GM12878 (cell line): ENCODE measurements at regions not wholly inside any gene's neighbourhood (a gene's known extent, or its start where the extent isn't known, plus 50 kb on each side); places are given as distances from the start of the nearest gene placed in this dataset.

ENCODE experiments used
- BCL11A ChIP-seq: IDR thresholded peaks from 2 replicates; pipeline ENCODE4 v1.6.1; 2011; ENCODE audit warnings: low read depth, low read length
- KLF5 ChIP-seq: fragments of 450-650 bp; IDR thresholded peaks from 2 replicates; pipeline ENCODE4 v1.6.1; 2014; ENCODE audit warnings: mild to moderate bottlenecking; ENCODE audit not compliant: partially characterized antibody
- MYC ChIP-seq: IDR thresholded peaks from 2 replicates; pipeline ENCODE4 v1.6.1; 2011; ENCODE audit warnings: mild to moderate bottlenecking, low read length, moderate library complexity, inconsistent platforms; ENCODE audit not compliant: insufficient read depth, insufficient replicate concordance, insufficient read length, severe bottlenecking
- NRF1 ChIP-seq: conservative IDR thresholded peaks from 2 replicates; pipeline ENCODE4 v1.6.1; 2011; ENCODE audit warnings: mild to moderate bottlenecking, low read depth, low read length, improper control_type of control experiment
- PAX8 ChIP-seq: fragments of 450-650 bp; IDR thresholded peaks from 2 replicates; pipeline ENCODE4 v1.6.1; 2017; ENCODE audit warnings: mild to moderate bottlenecking, moderate library complexity
- POLR2A ChIP-seq: IDR thresholded peaks from 2 replicates; pipeline ENCODE4 v1.6.1; 2011; ENCODE audit warnings: low read depth, mild to moderate bottlenecking, low read length
- POLR2AphosphoS5 ChIP-seq: IDR thresholded peaks from 2 replicates; pipeline ENCODE4 v1.6.1; 2011; ENCODE audit warnings: mild to moderate bottlenecking, low read length, inconsistent platforms
- TBL1XR1 ChIP-seq: IDR thresholded peaks from 2 replicates; pipeline ENCODE4 v1.6.1; 2012; ENCODE audit warnings: low read depth, low read length, improper control_type of control experiment
- TF ChIP-seq, protein P1 (sequence below), 3 experiments: IDR thresholded peaks in 2 of 3; conservative IDR thresholded peaks in 1 of 3; 2 replicates each; pipeline ENCODE4 v1.5.1; 2011; ENCODE audit warnings: low read depth in 3 of 3, low read length in 3 of 3, mild to moderate bottlenecking in 3 of 3, control low read depth in 2 of 3, moderate library complexity in 2 of 3, inconsistent platforms in 1 of 3, mixed read lengths in 1 of 3; ENCODE audit not compliant: control insufficient read depth in 2 of 3, insufficient read depth in 1 of 3; ENCODE audit errors: extremely low read depth in 1 of 3
- TF ChIP-seq, protein P2 (sequence below): fragments of 150-350 bp; IDR thresholded peaks from 2 replicates; pipeline ENCODE4 v1.6.1; 2014; ENCODE audit warnings: mild to moderate bottlenecking, low read depth, low read length
- TF ChIP-seq, protein P3 (sequence below): IDR thresholded peaks from 2 replicates; pipeline ENCODE4 v1.6.1; 2012; ENCODE audit warnings: mild to moderate bottlenecking, low read depth, low read length

DNA sequence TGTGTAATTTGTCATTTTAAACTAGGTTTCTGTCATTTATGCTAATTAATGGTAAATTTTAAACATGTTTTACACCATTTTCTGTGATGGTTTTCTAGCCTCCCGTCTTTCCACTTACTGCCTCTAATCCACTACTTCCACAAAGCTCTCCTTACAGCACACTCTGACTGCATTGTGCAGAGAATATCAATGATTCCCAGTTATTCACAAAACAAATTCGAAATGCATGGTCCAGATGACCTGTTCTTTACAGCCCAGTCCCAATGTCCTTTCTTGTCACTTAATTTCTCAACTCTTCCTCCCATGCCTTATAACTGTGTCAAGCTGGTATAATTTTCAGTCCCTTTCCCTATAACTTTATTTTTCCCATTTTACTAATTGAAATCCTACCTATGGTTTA lies 770.5 kb downstream of the USP25 start:
- TF ChIP-seq, protein P1, sequence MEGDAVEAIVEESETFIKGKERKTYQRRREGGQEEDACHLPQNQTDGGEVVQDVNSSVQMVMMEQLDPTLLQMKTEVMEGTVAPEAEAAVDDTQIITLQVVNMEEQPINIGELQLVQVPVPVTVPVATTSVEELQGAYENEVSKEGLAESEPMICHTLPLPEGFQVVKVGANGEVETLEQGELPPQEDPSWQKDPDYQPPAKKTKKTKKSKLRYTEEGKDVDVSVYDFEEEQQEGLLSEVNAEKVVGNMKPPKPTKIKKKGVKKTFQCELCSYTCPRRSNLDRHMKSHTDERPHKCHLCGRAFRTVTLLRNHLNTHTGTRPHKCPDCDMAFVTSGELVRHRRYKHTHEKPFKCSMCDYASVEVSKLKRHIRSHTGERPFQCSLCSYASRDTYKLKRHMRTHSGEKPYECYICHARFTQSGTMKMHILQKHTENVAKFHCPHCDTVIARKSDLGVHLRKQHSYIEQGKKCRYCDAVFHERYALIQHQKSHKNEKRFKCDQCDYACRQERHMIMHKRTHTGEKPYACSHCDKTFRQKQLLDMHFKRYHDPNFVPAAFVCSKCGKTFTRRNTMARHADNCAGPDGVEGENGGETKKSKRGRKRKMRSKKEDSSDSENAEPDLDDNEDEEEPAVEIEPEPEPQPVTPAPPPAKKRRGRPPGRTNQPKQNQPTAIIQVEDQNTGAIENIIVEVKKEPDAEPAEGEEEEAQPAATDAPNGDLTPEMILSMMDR (IDR thresholded peaks at IDR 0.05 in 2 of 3, conservative IDR thresholded peaks at IDR 0.05 in 1 of 3; ENCODE audit: control insufficient read depth in 2 of 3, extremely low read depth in 1 of 3, insufficient read depth in 1 of 3, low read depth in 3 of 3, low read length in 3 of 3), result no peak
- TF ChIP-seq TBL1XR1, result no peak
- no peak for TF ChIP-seq KLF5
- TF ChIP-seq POLR2AphosphoS5, result no peak
- no peak for TF ChIP-seq PAX8
- no peak for TF ChIP-seq BCL11A
- no peak for TF ChIP-seq MYC
- TF ChIP-seq POLR2A, result no peak
- TF ChIP-seq NRF1, result no peak
- TF ChIP-seq, protein P2, sequence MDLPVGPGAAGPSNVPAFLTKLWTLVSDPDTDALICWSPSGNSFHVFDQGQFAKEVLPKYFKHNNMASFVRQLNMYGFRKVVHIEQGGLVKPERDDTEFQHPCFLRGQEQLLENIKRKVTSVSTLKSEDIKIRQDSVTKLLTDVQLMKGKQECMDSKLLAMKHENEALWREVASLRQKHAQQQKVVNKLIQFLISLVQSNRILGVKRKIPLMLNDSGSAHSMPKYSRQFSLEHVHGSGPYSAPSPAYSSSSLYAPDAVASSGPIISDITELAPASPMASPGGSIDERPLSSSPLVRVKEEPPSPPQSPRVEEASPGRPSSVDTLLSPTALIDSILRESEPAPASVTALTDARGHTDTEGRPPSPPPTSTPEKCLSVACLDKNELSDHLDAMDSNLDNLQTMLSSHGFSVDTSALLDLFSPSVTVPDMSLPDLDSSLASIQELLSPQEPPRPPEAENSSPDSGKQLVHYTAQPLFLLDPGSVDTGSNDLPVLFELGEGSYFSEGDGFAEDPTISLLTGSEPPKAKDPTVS, result no peak
- TF ChIP-seq, protein P3, sequence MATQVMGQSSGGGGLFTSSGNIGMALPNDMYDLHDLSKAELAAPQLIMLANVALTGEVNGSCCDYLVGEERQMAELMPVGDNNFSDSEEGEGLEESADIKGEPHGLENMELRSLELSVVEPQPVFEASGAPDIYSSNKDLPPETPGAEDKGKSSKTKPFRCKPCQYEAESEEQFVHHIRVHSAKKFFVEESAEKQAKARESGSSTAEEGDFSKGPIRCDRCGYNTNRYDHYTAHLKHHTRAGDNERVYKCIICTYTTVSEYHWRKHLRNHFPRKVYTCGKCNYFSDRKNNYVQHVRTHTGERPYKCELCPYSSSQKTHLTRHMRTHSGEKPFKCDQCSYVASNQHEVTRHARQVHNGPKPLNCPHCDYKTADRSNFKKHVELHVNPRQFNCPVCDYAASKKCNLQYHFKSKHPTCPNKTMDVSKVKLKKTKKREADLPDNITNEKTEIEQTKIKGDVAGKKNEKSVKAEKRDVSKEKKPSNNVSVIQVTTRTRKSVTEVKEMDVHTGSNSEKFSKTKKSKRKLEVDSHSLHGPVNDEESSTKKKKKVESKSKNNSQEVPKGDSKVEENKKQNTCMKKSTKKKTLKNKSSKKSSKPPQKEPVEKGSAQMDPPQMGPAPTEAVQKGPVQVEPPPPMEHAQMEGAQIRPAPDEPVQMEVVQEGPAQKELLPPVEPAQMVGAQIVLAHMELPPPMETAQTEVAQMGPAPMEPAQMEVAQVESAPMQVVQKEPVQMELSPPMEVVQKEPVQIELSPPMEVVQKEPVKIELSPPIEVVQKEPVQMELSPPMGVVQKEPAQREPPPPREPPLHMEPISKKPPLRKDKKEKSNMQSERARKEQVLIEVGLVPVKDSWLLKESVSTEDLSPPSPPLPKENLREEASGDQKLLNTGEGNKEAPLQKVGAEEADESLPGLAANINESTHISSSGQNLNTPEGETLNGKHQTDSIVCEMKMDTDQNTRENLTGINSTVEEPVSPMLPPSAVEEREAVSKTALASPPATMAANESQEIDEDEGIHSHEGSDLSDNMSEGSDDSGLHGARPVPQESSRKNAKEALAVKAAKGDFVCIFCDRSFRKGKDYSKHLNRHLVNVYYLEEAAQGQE, result no peak
